T-helper 1 cell treated with Interleukin-12 subunit alpha and Interleukin-12 subunit beta and Interleukin-4 antibody, amounts not matched to agents 30 μg/mL and 1 μg/mL, for 36 hours (primary cell): ENCODE measurements at regions not wholly inside any gene's neighbourhood (a gene's known extent, or its start where the extent isn't known, plus 50 kb on each side); places are given as distances from the start of the nearest gene placed in this dataset.

ENCODE experiments used
- H3K27ac Mint-ChIP-seq: one replicate; pipeline ENCODE4 v1.8.0; 2021; ENCODE audit warnings: mild to moderate bottlenecking, mixed read lengths
- H3K27me3 Mint-ChIP-seq: one replicate; pipeline ENCODE4 v1.8.0; 2021; ENCODE audit warnings: low read depth, mixed read lengths
- H3K36me3 Mint-ChIP-seq: one replicate; pipeline ENCODE4 v1.8.0; 2021; ENCODE audit warnings: low read depth, mixed read lengths
- H3K4me1 Mint-ChIP-seq: one replicate; pipeline ENCODE4 v1.8.0; 2021; ENCODE audit warnings: low read depth, mixed read lengths
- H3K4me3 Mint-ChIP-seq: one replicate; pipeline ENCODE4 v1.8.0; 2021; ENCODE audit warnings: mild to moderate bottlenecking, moderate library complexity, mixed read lengths
- H3K9me3 Mint-ChIP-seq: one replicate; pipeline ENCODE4 v1.8.0; 2021; ENCODE audit warnings: mixed read lengths

GRCh38 chr18:27797484-27797883 is 379.4 kb downstream of the CDH2 start:
- H3K9me3 Mint-ChIP-seq: no peaks in the 10 kb centered on the region
- peaks cover 2% of the 10 kb centered on the region for H3K4me1 Mint-ChIP-seq
- no peak overlapping the region for H3K4me3 Mint-ChIP-seq
- H3K36me3 Mint-ChIP-seq: no peaks in the 10 kb centered on the region
- H3K27me3 Mint-ChIP-seq: no peaks in the 10 kb centered on the region
- H3K27ac Mint-ChIP-seq: no peak overlapping the region

- no peak overlapping the region for H3K27ac Mint-ChIP-seq
- H3K4me1 Mint-ChIP-seq: peaks cover 2% of the 10 kb centered on the region
- H3K27me3 Mint-ChIP-seq: no peaks in the 10 kb centered on the region
- no peaks in the 10 kb centered on the region for H3K9me3 Mint-ChIP-seq
- H3K36me3 Mint-ChIP-seq: no peaks in the 10 kb centered on the region
- H3K4me3 Mint-ChIP-seq: no peak overlapping the region
Measured at GRCh38 chr18:27794181-27794926, 382.6 kb downstream of the CDH2 start.

GRCh38 chr18:27793013-27793785 is 383.7 kb downstream of the CDH2 start:
- no peaks in the 10 kb centered on the region for H3K27me3 Mint-ChIP-seq
- H3K27ac Mint-ChIP-seq: no peak overlapping the region
- no peaks in the 10 kb centered on the region for H3K36me3 Mint-ChIP-seq
- H3K4me3 Mint-ChIP-seq: no peak overlapping the region
- no peaks in the 10 kb centered on the region for H3K9me3 Mint-ChIP-seq
- peaks cover 2% of the 10 kb centered on the region for H3K4me1 Mint-ChIP-seq

GRCh38 chr18:27789406-27789805 is 387.5 kb downstream of the CDH2 start:
- H3K27me3 Mint-ChIP-seq: no peaks in the 10 kb centered on the region
- H3K9me3 Mint-ChIP-seq: no peaks in the 10 kb centered on the region
- H3K36me3 Mint-ChIP-seq: no peaks in the 10 kb centered on the region
- no peak overlapping the region for H3K4me3 Mint-ChIP-seq
- no peak overlapping the region for H3K27ac Mint-ChIP-seq
- no peaks in the 10 kb centered on the region for H3K4me1 Mint-ChIP-seq

- no peaks in the 10 kb centered on the region for H3K36me3 Mint-ChIP-seq
- H3K27ac Mint-ChIP-seq: no peak overlapping the region
- no peaks in the 10 kb centered on the region for H3K27me3 Mint-ChIP-seq
Measured at GRCh38 chr18:27787547-27787946, 389.4 kb downstream of the CDH2 start.

GRCh38 chr18:27785815-27786471 is 391.0 kb downstream of the CDH2 start:
- no peaks in the 10 kb centered on the region for H3K36me3 Mint-ChIP-seq

More at GRCh38 chr18:27787547-27787946, 389.4 kb downstream of the CDH2 start:
- Mint-ChIP-seq H3K4me3 (no peak overlapping the region), H3K9me3 (no peaks in the 10 kb centered on the region), H3K4me1 (no peaks in the 10 kb centered on the region)

GRCh38 chr18:27780061-27780745 is 396.7 kb downstream of the CDH2 start:
- Mint-ChIP-seq H3K27ac (no peak overlapping the region), H3K9me3 (no peaks in the 10 kb centered on the region), H3K36me3 (no peaks in the 10 kb centered on the region), H3K27me3 (no peaks in the 10 kb centered on the region), H3K4me1 (no peaks in the 10 kb centered on the region), H3K4me3 (no peak overlapping the region)

More at GRCh38 chr18:27785815-27786471, 391.0 kb downstream of the CDH2 start:
- Mint-ChIP-seq H3K4me3 (no peak overlapping the region), H3K4me1 (no peaks in the 10 kb centered on the region), H3K27ac (no peak overlapping the region), H3K9me3 (no peaks in the 10 kb centered on the region), H3K27me3 (no peaks in the 10 kb centered on the region)

GRCh38 chr18:27778925-27779324 is 398.0 kb downstream of the CDH2 start:
- H3K4me1 Mint-ChIP-seq: no peaks in the 10 kb centered on the region
- peaks cover 5% of the 10 kb centered on the region for H3K9me3 Mint-ChIP-seq
- no peak overlapping the region for H3K4me3 Mint-ChIP-seq
- no peaks in the 10 kb centered on the region for H3K36me3 Mint-ChIP-seq
- no peaks in the 10 kb centered on the region for H3K27me3 Mint-ChIP-seq
- H3K27ac Mint-ChIP-seq: no peak overlapping the region

GRCh38 chr18:27778441-27778840 is 398.5 kb downstream of the CDH2 start:
- H3K27me3 Mint-ChIP-seq: no peaks in the 10 kb centered on the region
- H3K27ac Mint-ChIP-seq: no peak overlapping the region
- no peaks in the 10 kb centered on the region for H3K36me3 Mint-ChIP-seq
- H3K4me3 Mint-ChIP-seq: no peak overlapping the region
- H3K4me1 Mint-ChIP-seq: no peaks in the 10 kb centered on the region
- H3K9me3 Mint-ChIP-seq: peaks cover 5% of the 10 kb centered on the region

GRCh38 chr18:27772081-27772480 is 404.8 kb downstream of the CDH2 start:
- Mint-ChIP-seq H3K9me3 (peaks cover 5% of the 10 kb centered on the region), H3K4me3 (no peak overlapping the region), H3K36me3 (no peaks in the 10 kb centered on the region), H3K4me1 (no peaks in the 10 kb centered on the region), H3K27me3 (no peaks in the 10 kb centered on the region), H3K27ac (no peak overlapping the region)

GRCh38 chr18:27771571-27771970 is 405.4 kb downstream of the CDH2 start:
- H3K27ac Mint-ChIP-seq: no peak overlapping the region
- no peaks in the 10 kb centered on the region for H3K36me3 Mint-ChIP-seq
- H3K27me3 Mint-ChIP-seq: no peaks in the 10 kb centered on the region
- H3K4me1 Mint-ChIP-seq: no peaks in the 10 kb centered on the region
- H3K4me3 Mint-ChIP-seq: no peak overlapping the region
- peaks cover 5% of the 10 kb centered on the region for H3K9me3 Mint-ChIP-seq

- Mint-ChIP-seq H3K36me3 (no peaks in the 10 kb centered on the region), H3K4me3 (no peak overlapping the region), H3K9me3 (no peaks in the 10 kb centered on the region)
Measured at GRCh38 chr18:27769152-27769551, 407.8 kb downstream of the CDH2 start.

GRCh38 chr18:27763936-27764335 is 413.0 kb downstream of the CDH2 start:
- no peak overlapping the region for H3K4me3 Mint-ChIP-seq
- no peaks in the 10 kb centered on the region for H3K36me3 Mint-ChIP-seq
- no peaks in the 10 kb centered on the region for H3K4me1 Mint-ChIP-seq
- peaks cover 5% of the 10 kb centered on the region for H3K9me3 Mint-ChIP-seq
- no peaks in the 10 kb centered on the region for H3K27me3 Mint-ChIP-seq
- H3K27ac Mint-ChIP-seq: no peak overlapping the region

More at GRCh38 chr18:27769152-27769551, 407.8 kb downstream of the CDH2 start:
- H3K27ac Mint-ChIP-seq: no peak overlapping the region
- H3K4me1 Mint-ChIP-seq: no peaks in the 10 kb centered on the region
- no peaks in the 10 kb centered on the region for H3K27me3 Mint-ChIP-seq

GRCh38 chr18:27763341-27763740 is 413.6 kb downstream of the CDH2 start:
- no peaks in the 10 kb centered on the region for H3K4me1 Mint-ChIP-seq
- H3K27me3 Mint-ChIP-seq: no peaks in the 10 kb centered on the region
- no peak overlapping the region for H3K27ac Mint-ChIP-seq
- H3K9me3 Mint-ChIP-seq: peaks cover 5% of the 10 kb centered on the region
- H3K36me3 Mint-ChIP-seq: no peaks in the 10 kb centered on the region
- no peak overlapping the region for H3K4me3 Mint-ChIP-seq
